ENCODE measurements at regions not wholly inside any gene's neighbourhood (a gene's known extent, or its start where the extent isn't known, plus 50 kb on each side); places are given as distances from the start of the nearest gene placed in this dataset.

- ATAC-seq (ENCODE audit: low read depth) (no peak), DNase-seq (no peak)
- intact Hi-C loops (cut with micrococcal nuclease): no loop called here
- Mint-ChIP-seq H3K36me3 (ENCODE audit: low read depth) (no peaks in the 10 kb centered on the region), H3K27ac (no peak overlapping the region), H3K4me3 (no peak overlapping the region), H3K27me3 (no peaks in the 10 kb centered on the region), H3K9me3 (no peaks in the 10 kb centered on the region), H3K4me1 (peaks cover 18% of the 10 kb centered on the region)
- no peak for TF ChIP-seq CTCF (IDR thresholded peaks at IDR 0.05)
- CTCF ChIA-PET: no interaction called here
- POLR2A ChIA-PET: no interaction called here
These were observed 58.3 kb upstream of the STXBP1 start for GRCh38 chr9:127553793-127554192.

- Mint-ChIP-seq H3K4me3 (no peak overlapping the region), H3K36me3 (ENCODE audit: low read depth) (no peaks in the 10 kb centered on the region), H3K4me1 (peaks cover 18% of the 10 kb centered on the region), H3K9me3 (no peaks in the 10 kb centered on the region), H3K27ac (no peak overlapping the region), H3K27me3 (no peaks in the 10 kb centered on the region)
- intact Hi-C loops (cut with micrococcal nuclease): no loop called here
- ChIA-PET CTCF (no interaction called here), POLR2A (no interaction called here)
- no peak for ATAC-seq (ENCODE audit: low read depth)
- TF ChIP-seq CTCF (IDR thresholded peaks at IDR 0.05): no peak
- no peak for DNase-seq
These were observed 56.9 kb upstream of the STXBP1 start for GRCh38 chr9:127554966-127555839.

- no peaks in the 10 kb centered on the region for H3K9me3 Mint-ChIP-seq
- H3K36me3 Mint-ChIP-seq (ENCODE audit: low read depth): no peaks in the 10 kb centered on the region
- DNase-seq: no peak
- H3K4me1 Mint-ChIP-seq: peaks cover 18% of the 10 kb centered on the region
- intact Hi-C loops (cut with micrococcal nuclease): no loop called here
- ChIA-PET POLR2A (interaction anchor here (0.6 kb wide), 1 partner anchor 71 kb away, joined by 4 read pairs; no protein-coding TSS in a partner anchor), CTCF (no interaction called here)
- H3K27ac Mint-ChIP-seq: no peak overlapping the region
- no peak for TF ChIP-seq CTCF (IDR thresholded peaks at IDR 0.05)
- no peaks in the 10 kb centered on the region for H3K27me3 Mint-ChIP-seq
- peak; percentile 64 for ATAC-seq (ENCODE audit: low read depth)
- peak overlapping the region; percentile 12 for H3K4me3 Mint-ChIP-seq
These were observed 55.9 kb upstream of the STXBP1 start for GRCh38 chr9:127555840-127556820.

GRCh38 chr9:127556871-127557270 is 55.2 kb upstream of the STXBP1 start:
- ChIA-PET POLR2A (interaction anchor here (0.6 kb wide), 1 partner anchor 642 kb away, joined by 5 read pairs; no protein-coding TSS in a partner anchor), CTCF (no interaction called here)
- Mint-ChIP-seq H3K36me3 (ENCODE audit: low read depth) (no peaks in the 10 kb centered on the region), H3K27ac (no peak overlapping the region), H3K4me3 (no peak overlapping the region), H3K4me1 (peaks cover 18% of the 10 kb centered on the region), H3K27me3 (peaks cover under 1% of the 10 kb centered on the region), H3K9me3 (no peaks in the 10 kb centered on the region)
- ATAC-seq (ENCODE audit: low read depth) (no peak), DNase-seq (no peak)
- no peak for TF ChIP-seq CTCF (IDR thresholded peaks at IDR 0.05)
- intact Hi-C loops (cut with micrococcal nuclease): no loop called here

- no peak for TF ChIP-seq CTCF (IDR thresholded peaks at IDR 0.05)
- ChIA-PET POLR2A (interaction anchor here (0.6 kb wide), 1 partner anchor 641 kb away, joined by 5 read pairs; no protein-coding TSS in a partner anchor), CTCF (no interaction called here)
- Mint-ChIP-seq H3K27me3 (peaks cover 3% of the 10 kb centered on the region), H3K27ac (no peak overlapping the region), H3K36me3 (ENCODE audit: low read depth) (no peaks in the 10 kb centered on the region), H3K4me3 (no peak overlapping the region), H3K4me1 (peaks cover 18% of the 10 kb centered on the region), H3K9me3 (no peaks in the 10 kb centered on the region)
- intact Hi-C loops (cut with micrococcal nuclease): no loop called here
- ATAC-seq (ENCODE audit: low read depth) (no peak), DNase-seq (no peak)
These were observed 54.6 kb upstream of the STXBP1 start for GRCh38 chr9:127557466-127557869.
